ENCODE measurements at regions not wholly inside any gene's neighbourhood (a gene's known extent, or its start where the extent isn't known, plus 50 kb on each side); places are given as distances from the start of the nearest gene placed in this dataset.

DNA sequence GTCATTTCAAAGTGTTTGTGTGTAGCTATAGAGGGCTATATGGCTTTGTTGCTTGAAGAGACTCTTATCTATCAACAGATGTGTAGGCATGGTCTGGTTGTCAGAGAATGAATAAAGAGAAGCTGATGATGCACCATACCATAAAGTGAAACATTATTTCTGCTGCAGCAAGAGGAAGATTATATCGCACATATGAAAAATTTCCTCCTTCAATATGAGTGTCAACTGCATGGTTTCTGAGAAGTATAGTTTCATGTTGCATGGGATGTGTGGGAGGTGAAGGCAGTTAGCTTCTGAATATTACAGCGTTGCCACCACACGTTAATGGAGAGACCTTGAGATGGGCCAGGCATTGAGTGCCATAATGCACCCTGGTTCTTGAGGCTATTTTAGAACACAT is 217.9 kb downstream of the SATB1 start:
- TF ChIP-seq CEBPB (IDR thresholded peaks at IDR 0.05) (no peak), CREB1 (IDR thresholded peaks at IDR 0.05; ENCODE audit: low read depth) (no peak), YY1 (IDR thresholded peaks at IDR 0.05; ENCODE audit: low read depth) (no peak), TEAD4 (IDR thresholded peaks at IDR 0.05) (no peak), TCF12 (IDR thresholded peaks at IDR 0.05; ENCODE audit: low read depth) (no peak), TAF1 (IDR thresholded peaks at IDR 0.05; ENCODE audit: low read depth) (no peak), EGR1 (IDR thresholded peaks at IDR 0.05) (no peak), RAD21 (IDR thresholded peaks at IDR 0.05; ENCODE audit: low read depth) (no peak), NFIC (IDR thresholded peaks at IDR 0.05) (no peak), FOXM1 (IDR thresholded peaks at IDR 0.05; ENCODE audit: borderline replicate concordance, low read depth) (no peak), ZBTB7A (IDR thresholded peaks at IDR 0.05; ENCODE audit: low read depth) (no peak), EP300 (IDR thresholded peaks at IDR 0.05; ENCODE audit: borderline replicate concordance) (no peak)
- TF ChIP-seq, protein P1, sequence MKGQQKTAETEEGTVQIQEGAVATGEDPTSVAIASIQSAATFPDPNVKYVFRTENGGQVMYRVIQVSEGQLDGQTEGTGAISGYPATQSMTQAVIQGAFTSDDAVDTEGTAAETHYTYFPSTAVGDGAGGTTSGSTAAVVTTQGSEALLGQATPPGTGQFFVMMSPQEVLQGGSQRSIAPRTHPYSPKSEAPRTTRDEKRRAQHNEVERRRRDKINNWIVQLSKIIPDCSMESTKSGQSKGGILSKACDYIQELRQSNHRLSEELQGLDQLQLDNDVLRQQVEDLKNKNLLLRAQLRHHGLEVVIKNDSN (IDR thresholded peaks at IDR 0.05): no peak
- TF ChIP-seq, protein P2, sequence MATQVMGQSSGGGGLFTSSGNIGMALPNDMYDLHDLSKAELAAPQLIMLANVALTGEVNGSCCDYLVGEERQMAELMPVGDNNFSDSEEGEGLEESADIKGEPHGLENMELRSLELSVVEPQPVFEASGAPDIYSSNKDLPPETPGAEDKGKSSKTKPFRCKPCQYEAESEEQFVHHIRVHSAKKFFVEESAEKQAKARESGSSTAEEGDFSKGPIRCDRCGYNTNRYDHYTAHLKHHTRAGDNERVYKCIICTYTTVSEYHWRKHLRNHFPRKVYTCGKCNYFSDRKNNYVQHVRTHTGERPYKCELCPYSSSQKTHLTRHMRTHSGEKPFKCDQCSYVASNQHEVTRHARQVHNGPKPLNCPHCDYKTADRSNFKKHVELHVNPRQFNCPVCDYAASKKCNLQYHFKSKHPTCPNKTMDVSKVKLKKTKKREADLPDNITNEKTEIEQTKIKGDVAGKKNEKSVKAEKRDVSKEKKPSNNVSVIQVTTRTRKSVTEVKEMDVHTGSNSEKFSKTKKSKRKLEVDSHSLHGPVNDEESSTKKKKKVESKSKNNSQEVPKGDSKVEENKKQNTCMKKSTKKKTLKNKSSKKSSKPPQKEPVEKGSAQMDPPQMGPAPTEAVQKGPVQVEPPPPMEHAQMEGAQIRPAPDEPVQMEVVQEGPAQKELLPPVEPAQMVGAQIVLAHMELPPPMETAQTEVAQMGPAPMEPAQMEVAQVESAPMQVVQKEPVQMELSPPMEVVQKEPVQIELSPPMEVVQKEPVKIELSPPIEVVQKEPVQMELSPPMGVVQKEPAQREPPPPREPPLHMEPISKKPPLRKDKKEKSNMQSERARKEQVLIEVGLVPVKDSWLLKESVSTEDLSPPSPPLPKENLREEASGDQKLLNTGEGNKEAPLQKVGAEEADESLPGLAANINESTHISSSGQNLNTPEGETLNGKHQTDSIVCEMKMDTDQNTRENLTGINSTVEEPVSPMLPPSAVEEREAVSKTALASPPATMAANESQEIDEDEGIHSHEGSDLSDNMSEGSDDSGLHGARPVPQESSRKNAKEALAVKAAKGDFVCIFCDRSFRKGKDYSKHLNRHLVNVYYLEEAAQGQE (IDR thresholded peaks at IDR 0.05; ENCODE audit: low read depth): no peak
- TF ChIP-seq, protein P3, sequence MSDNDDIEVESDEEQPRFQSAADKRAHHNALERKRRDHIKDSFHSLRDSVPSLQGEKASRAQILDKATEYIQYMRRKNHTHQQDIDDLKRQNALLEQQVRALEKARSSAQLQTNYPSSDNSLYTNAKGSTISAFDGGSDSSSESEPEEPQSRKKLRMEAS (IDR thresholded peaks at IDR 0.05): no peak

DNA sequence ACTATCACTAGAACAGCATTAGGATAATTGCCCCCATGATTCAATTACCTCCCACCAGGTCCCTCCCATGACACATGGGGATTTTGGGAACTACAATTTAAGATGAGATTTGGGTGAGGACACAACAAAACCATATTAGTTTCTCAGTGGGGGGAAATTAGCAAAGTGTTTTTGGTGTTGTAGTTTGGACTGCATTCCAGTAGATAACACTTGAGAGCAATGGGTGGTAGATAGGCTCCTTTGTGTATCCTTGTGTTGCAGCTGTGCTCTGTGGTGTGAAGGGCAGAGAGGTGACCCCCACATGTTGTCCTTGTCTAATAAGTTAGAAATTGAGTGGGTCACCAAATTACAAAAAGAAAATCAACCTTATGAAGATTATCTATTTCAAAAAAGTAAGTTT is 223.8 kb downstream of the SATB1 start:
- TF ChIP-seq EGR1 (IDR thresholded peaks at IDR 0.05) (no peak), RAD21 (IDR thresholded peaks at IDR 0.05; ENCODE audit: low read depth) (no peak), TCF12 (IDR thresholded peaks at IDR 0.05; ENCODE audit: low read depth) (no peak), NFIC (IDR thresholded peaks at IDR 0.05) (no peak), TAF1 (IDR thresholded peaks at IDR 0.05; ENCODE audit: low read depth) (no peak)
- TF ChIP-seq, protein P3 (IDR thresholded peaks at IDR 0.05): no peak
- TF ChIP-seq, protein P2 (IDR thresholded peaks at IDR 0.05; ENCODE audit: low read depth): no peak

DNA sequence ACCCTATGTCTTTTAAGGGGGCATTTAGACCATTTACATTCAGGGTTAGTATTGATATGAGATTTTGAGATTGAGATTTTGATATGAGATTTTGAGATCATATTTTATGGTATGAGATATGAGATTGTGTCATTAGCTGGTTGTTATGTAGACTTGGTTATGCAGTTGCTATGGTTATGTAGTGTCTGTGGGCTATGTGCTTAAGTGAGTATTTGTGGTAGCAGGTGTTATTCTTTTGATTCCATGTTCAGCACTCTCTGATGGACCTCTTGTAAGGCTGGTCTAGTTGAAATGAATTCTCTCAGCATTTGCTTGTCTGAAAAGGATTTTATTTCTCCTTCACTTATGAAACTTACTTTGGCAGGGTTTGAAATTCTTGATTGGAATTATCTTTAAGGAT is 225.4 kb downstream of the SATB1 start:
- TF ChIP-seq, protein P1 (IDR thresholded peaks at IDR 0.05): no peak
- TF ChIP-seq RAD21 (IDR thresholded peaks at IDR 0.05; ENCODE audit: low read depth): no peak
- no peak for TF ChIP-seq TEAD4 (IDR thresholded peaks at IDR 0.05)

DNA sequence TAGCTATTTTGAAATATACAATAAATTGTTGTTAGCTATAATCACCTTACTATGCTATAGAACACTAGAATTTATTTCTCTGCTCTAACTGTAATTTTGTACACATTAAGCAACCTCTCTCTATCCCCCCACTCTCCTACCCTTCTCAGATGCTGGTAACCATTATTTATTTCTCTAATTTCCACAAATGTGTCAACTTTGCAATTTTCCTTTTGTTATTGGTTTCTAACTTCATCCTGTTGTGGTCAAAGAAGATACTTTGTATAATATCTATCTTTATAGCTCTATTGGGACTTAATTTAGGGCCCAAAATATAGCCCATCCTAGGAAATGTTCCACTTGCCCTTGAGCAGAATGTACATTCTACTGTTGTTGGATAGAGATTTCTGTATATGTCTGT is 229.3 kb downstream of the SATB1 start:
- TF ChIP-seq RAD21 (IDR thresholded peaks at IDR 0.05; ENCODE audit: low read depth) (no peak), YY1 (IDR thresholded peaks at IDR 0.05; ENCODE audit: low read depth) (no peak), FOXM1 (IDR thresholded peaks at IDR 0.05; ENCODE audit: borderline replicate concordance, low read depth) (no peak), TAF1 (IDR thresholded peaks at IDR 0.05; ENCODE audit: low read depth) (no peak)
- TF ChIP-seq, protein P1 (IDR thresholded peaks at IDR 0.05): no peak

DNA sequence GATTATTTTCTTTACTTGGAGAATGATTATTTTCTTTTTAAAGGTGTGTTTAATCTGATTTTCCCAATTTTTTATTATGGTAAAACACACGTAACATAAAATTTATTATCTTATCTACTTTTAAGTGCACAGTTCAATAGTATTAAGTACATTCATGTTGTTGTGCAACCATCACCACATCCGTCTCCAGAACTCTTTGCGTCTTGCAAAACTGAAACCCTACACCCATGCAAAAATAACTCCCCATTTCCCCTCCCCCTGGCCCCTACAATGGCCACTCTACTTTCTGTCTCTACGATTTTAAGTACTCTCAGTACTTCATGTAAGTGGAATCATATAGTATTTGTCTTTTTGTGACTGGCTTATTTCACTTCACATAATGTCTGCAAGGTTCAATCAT is 230.7 kb downstream of the SATB1 start:
- TF ChIP-seq CEBPB (IDR thresholded peaks at IDR 0.05): 0 out of 2 replicates have a peak, but pooled peaks have one; percentile 35
- TF ChIP-seq, protein P3 (IDR thresholded peaks at IDR 0.05): no peak

DNA sequence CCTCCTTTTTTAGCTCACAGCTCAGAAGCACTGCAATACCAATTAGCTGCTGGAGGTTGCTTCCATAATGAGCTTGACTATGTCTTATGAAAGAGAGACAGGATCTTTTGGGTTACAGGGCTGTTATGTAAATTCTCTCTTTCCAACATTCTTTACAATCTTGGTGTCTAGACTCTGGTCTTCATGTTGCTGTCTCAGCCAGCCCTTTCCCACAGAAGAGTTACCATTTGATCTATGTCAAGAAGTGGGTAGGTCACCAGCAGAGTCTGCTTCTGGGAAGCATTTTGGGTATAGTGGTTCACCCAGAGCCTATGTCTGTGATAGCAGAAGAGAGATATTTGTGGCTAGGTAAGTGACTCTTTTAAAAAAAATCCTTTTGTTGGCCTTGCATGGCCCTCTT is 234.5 kb downstream of the SATB1 start:
- TF ChIP-seq FOXM1 (IDR thresholded peaks at IDR 0.05; ENCODE audit: borderline replicate concordance, low read depth): no peak
- TF ChIP-seq EGR1 (IDR thresholded peaks at IDR 0.05): no peak
- TF ChIP-seq NFIC (IDR thresholded peaks at IDR 0.05): no peak
- no peak for TF ChIP-seq TAF1 (IDR thresholded peaks at IDR 0.05; ENCODE audit: low read depth)
- TF ChIP-seq RAD21 (IDR thresholded peaks at IDR 0.05; ENCODE audit: low read depth): no peak

Data from Ishikawa (cell line).